Neural crest cell (in vitro differentiated cells): ENCODE measurements at regions not wholly inside any gene's neighbourhood (a gene's known extent, or its start where the extent isn't known, plus 50 kb on each side); places are given as distances from the start of the nearest gene placed in this dataset.

Experiments
- DNase-seq: peaks from one replicate; pipeline ENCODE4 v3.0.0; 2021; ENCODE audit warnings: low read depth, mixed read lengths, low spot score
- H3K27ac Mint-ChIP-seq: one replicate; pipeline ENCODE4 v1.8.0; 2021; ENCODE audit warnings: mild to moderate bottlenecking, mixed read lengths; ENCODE audit not compliant: unreplicated experiment
- H3K27me3 Mint-ChIP-seq: 2 replicates; pipeline ENCODE4 v1.8.0; 2021; ENCODE audit warnings: low read depth, mild to moderate bottlenecking, mixed read lengths
- H3K36me3 Mint-ChIP-seq: 2 replicates; pipeline ENCODE4 v1.8.0; 2021; ENCODE audit warnings: low read depth, mild to moderate bottlenecking, mixed read lengths
- H3K4me1 Mint-ChIP-seq: 2 replicates; pipeline ENCODE4 v1.8.0; 2021; ENCODE audit warnings: mixed read lengths
- H3K4me3 Mint-ChIP-seq: one replicate; pipeline ENCODE4 v1.8.0; 2021; ENCODE audit warnings: mild to moderate bottlenecking, mixed read lengths
- H3K9me3 Mint-ChIP-seq: 2 replicates; pipeline ENCODE4 v1.8.0; 2021; ENCODE audit warnings: mixed read lengths
- CTCF ChIP-seq: fragments of 200-600 bp; sonication (generic); conservative IDR thresholded peaks from 2 replicates; pipeline ENCODE4 v1.5.0; 2021; ENCODE audit warnings: antibody characterized with exemption, mild to moderate bottlenecking

- no peak overlapping the region for H3K4me3 Mint-ChIP-seq
- TF ChIP-seq CTCF, result no peak
- H3K4me1 Mint-ChIP-seq, result no peaks in the 10 kb centered on the region
- H3K36me3 Mint-ChIP-seq, result no peaks in the 10 kb centered on the region
- H3K27ac Mint-ChIP-seq, result no peak overlapping the region
- H3K27me3 Mint-ChIP-seq, result no peaks in the 10 kb centered on the region
- peaks cover 2% of the 10 kb centered on the region for H3K9me3 Mint-ChIP-seq
- DNase-seq, result no peak
Measured at GRCh38 chr10:126783806-126784557, 113.5 kb upstream of the C10orf90 start.

- H3K27ac Mint-ChIP-seq, result no peak overlapping the region
- H3K36me3 Mint-ChIP-seq, result no peaks in the 10 kb centered on the region
- H3K4me1 Mint-ChIP-seq, result no peaks in the 10 kb centered on the region
- no peak for DNase-seq
- TF ChIP-seq CTCF, result no peak
- no peaks in the 10 kb centered on the region for H3K27me3 Mint-ChIP-seq
- no peak overlapping the region for H3K4me3 Mint-ChIP-seq
- H3K9me3 Mint-ChIP-seq, result peaks cover 2% of the 10 kb centered on the region
Measured at GRCh38 chr10:126787201-126787600, 116.7 kb upstream of the C10orf90 start.

- Mint-ChIP-seq H3K4me3 (no peak overlapping the region), H3K4me1 (no peaks in the 10 kb centered on the region), H3K36me3 (peaks cover 8% of the 10 kb centered on the region), H3K27me3 (no peaks in the 10 kb centered on the region), H3K9me3 (peaks cover 22% of the 10 kb centered on the region), H3K27ac (no peak overlapping the region)
- DNase-seq, result no peak
- TF ChIP-seq CTCF, result no peak
Measured at GRCh38 chr10:126795318-126795717, 109.9 kb upstream of the DOCK1 start.

GRCh38 chr10:126798649-126799048 is 106.6 kb upstream of the DOCK1 start:
- DNase-seq, result no peak
- TF ChIP-seq CTCF, result no peak
- H3K27me3 Mint-ChIP-seq, result no peaks in the 10 kb centered on the region
- H3K27ac Mint-ChIP-seq, result no peak overlapping the region
- H3K4me3 Mint-ChIP-seq, result no peak overlapping the region
- peaks cover 4% of the 10 kb centered on the region for H3K36me3 Mint-ChIP-seq
- H3K9me3 Mint-ChIP-seq, result peaks cover 18% of the 10 kb centered on the region
- H3K4me1 Mint-ChIP-seq, result no peaks in the 10 kb centered on the region

- Mint-ChIP-seq H3K27ac (no peak overlapping the region), H3K27me3 (no peaks in the 10 kb centered on the region), H3K4me3 (no peak overlapping the region), H3K4me1 (peaks cover 7% of the 10 kb centered on the region), H3K36me3 (no peaks in the 10 kb centered on the region), H3K9me3 (peaks cover 6% of the 10 kb centered on the region)
- DNase-seq, result no peak
- TF ChIP-seq CTCF, result no peak
Measured at GRCh38 chr10:126803394-126803793, 101.8 kb upstream of the DOCK1 start.
